Spinal cord (tissue), 9 donors: ENCODE measurements at regions not wholly inside any gene's neighbourhood (a gene's known extent, or its start where the extent isn't known, plus 50 kb on each side); places are given as distances from the start of the nearest gene placed in this dataset.

Experiments used
- DNase-seq, 6 donors: peaks; one replicate each; pipeline versions ENCODE4 v3.0.0 to v3.0.0-alpha.2; 2013 to 2015; ENCODE audit warnings: low spot score in 6 of 6, low read depth in 4 of 6
- H3K27ac ChIP-seq: one replicate; pipeline ENCODE4 v1.5.1; 2013; ENCODE audit warnings: low read depth, low read length, control low read depth
- H3K27me3 ChIP-seq: one replicate; pipeline ENCODE4 v1.6.1; 2013; ENCODE audit warnings: low read length; ENCODE audit not compliant: control insufficient read depth, insufficient read depth
- H3K36me3 ChIP-seq: one replicate; pipeline ENCODE4 v1.6.1; 2013; ENCODE audit warnings: low read length; ENCODE audit not compliant: control insufficient read depth, insufficient read depth
- H3K4me1 ChIP-seq: one replicate; pipeline ENCODE4 v1.6.1; 2013; ENCODE audit warnings: low read length; ENCODE audit not compliant: control insufficient read depth, insufficient read depth
- H3K4me3 ChIP-seq: one replicate; pipeline ENCODE4 v1.5.1; 2013; ENCODE audit warnings: low read depth, low read length, control low read depth
- H3K9me3 ChIP-seq: one replicate; pipeline ENCODE4 v1.6.1; 2013; ENCODE audit warnings: low read length; ENCODE audit not compliant: control insufficient read depth, insufficient read depth
- WGBS: methylation state at CpG from one replicate; pipeline ENCODE4 v1.1.5; 2013; ENCODE audit warnings: missing lambda C conversion rate; ENCODE audit not compliant: insufficient coverage; 5-methylcytosine and 5-hydroxymethylcytosine counted together
- donor health status: healthy.

DNA sequence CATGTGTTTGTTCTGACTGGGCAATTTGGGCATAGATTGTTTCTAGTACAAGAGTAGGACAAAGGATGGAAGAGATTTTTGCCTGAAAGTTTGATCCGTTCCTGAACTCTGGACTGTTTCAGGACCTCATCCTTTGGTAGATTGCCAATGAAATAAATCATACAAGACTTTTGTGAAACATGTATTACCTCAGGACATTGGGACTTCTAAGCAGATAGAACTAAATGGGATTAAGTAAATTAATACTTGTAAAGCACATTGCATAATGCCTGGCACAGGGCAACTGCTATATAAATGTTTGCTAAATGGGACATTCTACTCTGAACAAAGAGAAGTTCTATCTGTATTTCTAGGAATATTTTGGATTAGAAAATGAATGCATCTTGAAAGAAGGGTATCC is 164.8 kb upstream of the RPS6KA3 start:
- H3K9me3 ChIP-seq, result no peaks in the 10 kb centered on the region
- H3K27me3 ChIP-seq, result peaks cover 5% of the 10 kb centered on the region
- no peak overlapping the region for H3K27ac ChIP-seq
- no CpG with 5 or more reads among the region's 1 CpG for WGBS
- no peaks in the 10 kb centered on the region for H3K36me3 ChIP-seq
- no peaks in the 10 kb centered on the region for H3K4me1 ChIP-seq
- H3K4me3 ChIP-seq, result no peak overlapping the region
- no peak for DNase-seq

DNA sequence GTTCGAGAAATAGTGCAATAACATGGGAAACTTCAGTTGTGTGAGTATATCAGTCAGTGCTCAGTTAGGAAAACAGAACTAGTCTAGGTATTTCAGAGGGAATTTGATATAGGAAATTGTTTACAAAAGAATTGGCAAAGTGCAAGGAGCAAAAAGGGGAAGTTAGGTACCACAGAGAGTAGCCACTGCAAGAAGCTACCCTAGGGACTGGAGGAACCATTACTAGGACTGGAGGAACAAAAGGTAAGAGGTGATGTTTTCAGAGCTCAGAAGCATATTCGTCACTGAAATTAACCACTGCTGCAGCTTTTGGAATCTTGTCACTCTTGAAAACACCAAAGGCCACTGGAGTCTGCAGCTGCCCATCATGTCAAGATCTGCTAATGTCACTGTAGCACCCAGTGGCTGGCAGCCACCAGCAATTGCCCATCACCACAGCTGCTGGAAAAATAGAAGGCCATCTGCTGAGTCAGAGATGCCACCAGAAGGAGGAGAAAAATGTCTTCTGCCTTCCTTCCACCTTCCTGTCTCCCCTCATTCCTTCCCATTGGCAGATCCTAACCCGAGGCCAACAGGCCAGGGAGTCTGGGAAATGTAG is 160.6 kb upstream of the RPS6KA3 start:
- no peak for DNase-seq
- Histone ChIP-seq H3K36me3 (no peaks in the 10 kb centered on the region), H3K9me3 (no peaks in the 10 kb centered on the region), H3K4me3 (no peak overlapping the region), H3K4me1 (no peaks in the 10 kb centered on the region), H3K27me3 (peaks cover 12% of the 10 kb centered on the region), H3K27ac (no peak overlapping the region)
- WGBS, result 58% methylated on average over 1 of the region's 3 CpGs

DNA sequence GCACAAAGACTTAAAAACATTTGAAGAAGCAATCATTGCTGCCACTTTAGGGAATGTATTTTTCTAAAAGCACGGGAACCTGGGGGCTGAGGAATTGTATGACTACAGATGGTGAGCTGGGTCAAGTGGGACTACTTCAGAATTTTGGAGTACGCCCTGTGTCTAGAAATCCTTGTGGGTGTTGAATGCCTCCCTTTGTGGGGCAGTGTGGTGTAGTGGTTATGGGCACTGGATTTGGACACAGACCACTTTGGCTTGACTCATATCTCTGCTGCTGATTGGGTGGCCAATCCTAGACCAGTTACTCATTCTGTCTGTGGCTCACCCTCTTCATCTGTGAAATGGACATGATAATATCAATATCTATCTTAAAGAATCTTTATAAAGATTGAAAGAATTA is 155.0 kb upstream of the RPS6KA3 start:
- WGBS, result 78% methylated on average over 2 of the region's 2 CpGs
- Histone ChIP-seq H3K27ac (no peak overlapping the region), H3K36me3 (no peaks in the 10 kb centered on the region), H3K4me1 (no peaks in the 10 kb centered on the region), H3K27me3 (peaks cover 13% of the 10 kb centered on the region), H3K9me3 (no peaks in the 10 kb centered on the region), H3K4me3 (no peak overlapping the region)
- DNase-seq, result no peak

DNA sequence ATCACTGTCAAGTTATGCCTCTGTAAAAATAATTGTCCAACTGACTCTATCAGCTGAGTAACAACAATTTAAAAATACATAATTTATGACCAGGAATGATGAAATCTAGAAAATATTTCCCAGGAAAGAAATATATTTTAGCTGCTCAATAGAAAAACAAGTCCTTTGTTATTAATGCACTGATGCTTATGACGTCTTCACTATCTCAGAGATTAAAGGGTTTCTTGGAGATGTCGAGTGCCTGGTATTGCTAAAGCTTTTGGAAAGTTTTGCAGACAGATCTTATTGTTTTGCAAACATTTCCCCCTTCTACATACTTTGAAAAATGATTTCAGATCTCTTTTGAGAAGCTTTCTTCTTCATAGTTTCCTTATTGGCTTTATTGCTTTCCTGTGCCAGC is 154.6 kb upstream of the RPS6KA3 start:
- no peak overlapping the region for H3K4me3 ChIP-seq
- no peak overlapping the region for H3K27ac ChIP-seq
- no peaks in the 10 kb centered on the region for H3K36me3 ChIP-seq
- no peak for DNase-seq
- H3K4me1 ChIP-seq, result no peaks in the 10 kb centered on the region
- H3K9me3 ChIP-seq, result no peaks in the 10 kb centered on the region
- no CpG with 5 or more reads among the region's 2 CpGs for WGBS
- H3K27me3 ChIP-seq, result peaks cover 13% of the 10 kb centered on the region

DNA sequence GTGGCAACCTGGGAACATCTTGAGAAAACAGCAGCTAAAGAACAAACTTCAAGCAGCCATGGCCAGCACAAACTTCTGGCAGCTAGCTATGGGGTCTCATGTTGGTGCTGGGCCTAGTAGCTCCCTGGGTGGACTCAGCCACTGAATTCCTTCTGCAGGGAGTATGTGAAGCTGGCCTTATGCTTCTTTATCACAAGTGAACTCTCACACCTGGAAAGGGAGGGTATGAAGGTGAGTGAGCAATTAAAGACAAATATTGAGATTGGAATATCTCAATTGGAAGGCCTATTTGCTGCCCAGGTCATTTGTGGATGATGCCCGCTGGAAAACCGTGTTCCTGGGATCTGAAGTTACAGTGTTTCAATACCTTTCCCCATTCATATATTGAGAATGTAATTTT is 153.3 kb upstream of the RPS6KA3 start:
- Histone ChIP-seq H3K36me3 (no peaks in the 10 kb centered on the region), H3K27me3 (peaks cover 17% of the 10 kb centered on the region)
- WGBS, result no CpG with 5 or more reads among the region's 2 CpGs

DNA sequence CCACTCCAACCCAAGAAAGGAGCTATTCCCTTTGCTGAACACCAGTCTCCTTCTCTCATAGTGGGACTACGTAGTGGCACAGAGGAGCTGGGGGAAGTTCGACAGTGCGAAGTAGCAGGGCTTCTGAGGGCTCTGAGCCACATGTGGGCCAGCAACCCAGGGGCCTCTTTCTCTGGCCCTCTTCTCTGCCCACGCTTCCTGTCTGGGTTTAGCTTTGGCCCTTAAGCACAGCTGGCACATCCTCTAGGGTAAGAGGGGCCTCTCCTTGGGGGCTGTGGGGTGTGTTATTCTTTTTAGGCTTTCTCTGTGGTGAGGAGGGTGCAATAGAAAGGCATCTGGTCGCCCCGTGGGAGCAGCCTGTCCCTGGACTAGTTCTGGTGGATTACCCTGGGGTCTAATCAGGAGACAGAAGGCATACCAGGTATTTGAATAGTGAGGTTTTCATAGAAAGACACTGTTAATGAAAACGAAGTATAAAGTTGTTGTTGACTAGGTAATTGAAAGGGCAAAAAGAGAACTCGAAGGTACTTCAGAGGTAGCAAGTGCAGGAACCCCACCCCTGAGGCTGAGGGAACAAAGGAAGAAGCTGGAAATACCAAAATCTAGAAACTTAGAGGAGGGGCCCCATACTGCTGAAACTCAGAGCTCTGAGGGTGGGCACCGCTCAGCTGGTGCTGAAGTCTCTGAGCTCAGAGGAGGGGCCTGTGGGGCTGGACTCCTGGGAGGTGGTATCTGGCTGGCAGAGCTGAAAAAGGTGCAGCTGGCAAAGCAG is 151.9 kb upstream of the RPS6KA3 start:
- Histone ChIP-seq H3K4me1 (no peaks in the 10 kb centered on the region), H3K27ac (no peak overlapping the region), H3K4me3 (no peak overlapping the region), H3K36me3 (no peaks in the 10 kb centered on the region), H3K9me3 (peaks cover 2% of the 10 kb centered on the region), H3K27me3 (peaks cover 20% of the 10 kb centered on the region)
- no peak for DNase-seq
- WGBS, result 73% methylated on average over 8 of the region's 9 CpGs

More for the DNA sequence above, 153.3 kb upstream of the RPS6KA3 start:
- Histone ChIP-seq H3K9me3 (peaks cover 2% of the 10 kb centered on the region), H3K4me1 (no peaks in the 10 kb centered on the region), H3K27ac (no peak overlapping the region), H3K4me3 (no peak overlapping the region)
- DNase-seq, result no peak

DNA sequence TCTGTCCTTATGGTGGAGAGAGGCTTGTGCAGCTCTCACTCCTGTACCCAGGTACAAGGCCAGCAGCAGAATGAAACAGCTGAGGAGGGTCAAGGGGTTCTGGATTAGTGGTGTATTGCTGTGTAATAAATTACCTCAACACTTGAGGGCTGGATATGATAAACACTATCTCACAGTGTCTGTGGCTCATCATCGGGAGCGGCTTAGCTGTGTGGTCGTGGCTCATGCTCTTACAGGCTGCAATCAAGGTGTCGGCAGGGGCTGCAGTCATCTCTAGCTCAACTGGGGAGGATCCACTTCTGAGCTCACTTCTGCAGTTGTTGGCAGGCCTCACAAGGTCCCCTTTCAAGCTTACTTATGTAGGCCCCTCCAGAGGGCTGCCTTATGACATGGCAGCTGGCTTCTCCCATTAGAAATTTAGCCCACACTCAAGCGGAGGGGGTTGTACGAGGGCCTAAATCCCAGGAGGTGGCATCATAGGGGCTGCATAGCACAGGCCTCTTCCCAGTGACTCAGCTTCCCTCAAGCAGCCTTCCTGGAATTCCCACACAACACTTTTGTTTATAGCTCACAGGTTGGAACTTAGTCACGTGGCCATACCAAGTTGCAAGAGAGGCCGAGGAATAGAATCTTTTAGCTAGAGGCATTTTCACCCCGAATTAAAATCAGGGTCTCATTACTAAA is 148.2 kb upstream of the RPS6KA3 start:
- H3K27ac ChIP-seq, result no peak overlapping the region
- peaks cover 2% of the 10 kb centered on the region for H3K9me3 ChIP-seq
- peaks cover 18% of the 10 kb centered on the region for H3K27me3 ChIP-seq
- H3K4me3 ChIP-seq, result no peak overlapping the region
- DNase-seq, result no peak
- no peaks in the 10 kb centered on the region for H3K4me1 ChIP-seq
- H3K36me3 ChIP-seq, result no peaks in the 10 kb centered on the region
- 77% methylated on average over 8 of the region's 9 CpGs for WGBS

DNA sequence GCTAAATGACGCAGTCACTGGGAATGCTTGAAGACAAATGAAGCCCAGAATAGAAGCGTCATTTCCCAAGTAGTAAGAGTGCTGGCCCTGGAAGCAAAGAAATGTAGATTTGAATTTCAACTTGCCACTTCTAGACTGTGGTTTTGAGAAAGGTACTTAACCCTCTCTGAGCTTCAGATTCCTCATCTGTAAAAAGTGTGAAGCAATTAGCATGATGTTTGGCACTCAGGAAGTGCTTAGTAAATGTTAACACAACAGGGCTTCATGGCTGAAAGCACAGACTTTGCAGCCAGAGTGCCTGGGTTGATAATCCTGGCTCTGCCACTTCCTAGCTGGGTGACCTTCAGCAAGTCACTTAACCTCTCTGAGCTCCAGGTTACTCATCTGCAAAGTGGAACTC is 147.4 kb upstream of the RPS6KA3 start:
- Histone ChIP-seq H3K4me1 (no peaks in the 10 kb centered on the region), H3K36me3 (no peaks in the 10 kb centered on the region), H3K9me3 (peaks cover 2% of the 10 kb centered on the region), H3K4me3 (no peak overlapping the region), H3K27ac (no peak overlapping the region), H3K27me3 (peaks cover 16% of the 10 kb centered on the region)
- no peak for DNase-seq
- 55% methylated on average over 2 of the region's 2 CpGs for WGBS

DNA sequence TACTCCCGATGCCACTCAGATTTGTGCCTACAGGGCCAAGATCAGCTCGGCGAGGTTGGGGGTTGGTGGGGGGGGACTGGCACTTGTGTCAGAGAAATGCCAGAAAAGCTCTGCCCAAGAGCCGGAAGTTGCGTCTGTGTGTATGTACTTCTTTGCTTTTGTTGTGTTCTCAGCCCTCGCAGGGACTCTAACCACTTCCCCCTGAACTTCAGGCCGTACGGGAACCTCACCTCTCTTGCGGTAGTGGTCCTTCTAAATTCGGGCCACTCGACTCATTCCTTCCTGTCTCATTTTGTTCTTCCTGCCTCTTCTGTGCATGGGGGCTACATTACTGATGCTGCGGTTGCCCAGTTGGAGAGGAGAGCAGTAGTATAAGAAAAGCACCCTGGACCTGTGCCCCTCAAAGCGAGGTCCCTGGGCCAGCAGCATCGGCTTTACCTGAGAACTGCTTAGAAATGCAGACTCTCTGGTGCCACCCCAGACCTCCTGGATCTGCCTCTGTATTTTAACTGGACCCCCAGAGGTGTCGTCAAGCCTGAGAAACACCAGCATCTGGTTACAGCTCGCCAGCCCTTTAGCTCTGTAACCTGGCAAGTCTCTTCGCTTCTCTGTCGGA is 146.3 kb upstream of the RPS6KA3 start:
- Histone ChIP-seq H3K27me3 (peaks cover 11% of the 10 kb centered on the region), H3K4me3 (no peak overlapping the region), H3K4me1 (no peaks in the 10 kb centered on the region), H3K9me3 (peaks cover 2% of the 10 kb centered on the region), H3K36me3 (no peaks in the 10 kb centered on the region), H3K27ac (no peak overlapping the region)
- 87% methylated on average over 15 of the region's 18 CpGs for WGBS
- DNase-seq, result no peak
